NCI-H524 (cell line): ENCODE measurements at regions not wholly inside any gene's neighbourhood (a gene's known extent, or its start where the extent isn't known, plus 50 kb on each side); places are given as distances from the start of the nearest gene placed in this dataset.
"Not testable (repeated sequence)": the region's sequence is repeated elsewhere in the genome, so short reads cannot be mapped to it uniquely, and the experiment has no call there.

Experiments
- DNase-seq, 2 experiments: peaks; one replicate each; lab custom pipeline; 2025; lab: John Stamatoyannopoulos, UW

GRCh38 chr7:10767771-10768170 is 205.9 kb upstream of the PHF14 start:
- DNase-seq, result no peak

- DNase-seq, result no peak
Measured at GRCh38 chr7:10770176-10770575, 203.5 kb upstream of the PHF14 start.

GRCh38 chr7:10773430-10773829 is 200.2 kb upstream of the PHF14 start:
- DNase-seq, result no peak

GRCh38 chr7:10779465-10780399 is 193.9 kb upstream of the PHF14 start:
- DNase-seq, result no peak

GRCh38 chr7:10780400-10780747 is 193.3 kb upstream of the PHF14 start:
- DNase-seq, result no peak

- not testable (repeated sequence) for DNase-seq
Measured at GRCh38 chr7:10786976-10787375, 186.7 kb upstream of the PHF14 start.

- no peak for DNase-seq
Measured at GRCh38 chr7:10789170-10789569, 184.5 kb upstream of the PHF14 start.

- DNase-seq, result no peak
Measured at GRCh38 chr7:10790910-10791309, 182.8 kb upstream of the PHF14 start.

- DNase-seq, result no peak
Measured at GRCh38 chr7:10793995-10794775, 179.5 kb upstream of the PHF14 start.

- DNase-seq, result no peak
Measured at GRCh38 chr7:10797157-10797556, 176.5 kb upstream of the PHF14 start.

- no peak for DNase-seq
Measured at GRCh38 chr7:10798044-10798443, 175.6 kb upstream of the PHF14 start.

- no peak for DNase-seq
Measured at GRCh38 chr7:10799475-10799874, 174.2 kb upstream of the PHF14 start.

GRCh38 chr7:10802011-10802410 is 171.7 kb upstream of the PHF14 start:
- no peak for DNase-seq

- no peak for DNase-seq
Measured at GRCh38 chr7:10802526-10802925, 171.1 kb upstream of the PHF14 start.

- DNase-seq, result no peak
Measured at GRCh38 chr7:10803720-10804119, 170.0 kb upstream of the PHF14 start.

- DNase-seq, result no peak
Measured at GRCh38 chr7:10804770-10805169, 168.9 kb upstream of the PHF14 start.

- no peak for DNase-seq
Measured at GRCh38 chr7:10815546-10815945, 158.1 kb upstream of the PHF14 start.

GRCh38 chr7:10821156-10821555 is 152.5 kb upstream of the PHF14 start:
- DNase-seq, result peak; percentile 38 to 73

GRCh38 chr7:10824154-10824553 is 149.5 kb upstream of the PHF14 start:
- DNase-seq, result peak in 1 of 2 experiments; percentile 93

GRCh38 chr7:10838228-10838627 is 135.4 kb upstream of the PHF14 start:
- DNase-seq, result no peak

GRCh38 chr7:10845225-10845624 is 128.4 kb upstream of the PHF14 start:
- no peak for DNase-seq

GRCh38 chr7:10855583-10855982 is 118.1 kb upstream of the PHF14 start:
- DNase-seq, result no peak

GRCh38 chr7:10860516-10860915 is 113.2 kb upstream of the PHF14 start:
- DNase-seq, result no peak
